ENCODE measurements at regions not wholly inside any gene's neighbourhood (a gene's known extent, or its start where the extent isn't known, plus 50 kb on each side); places are given as distances from the start of the nearest gene placed in this dataset.

DNA sequence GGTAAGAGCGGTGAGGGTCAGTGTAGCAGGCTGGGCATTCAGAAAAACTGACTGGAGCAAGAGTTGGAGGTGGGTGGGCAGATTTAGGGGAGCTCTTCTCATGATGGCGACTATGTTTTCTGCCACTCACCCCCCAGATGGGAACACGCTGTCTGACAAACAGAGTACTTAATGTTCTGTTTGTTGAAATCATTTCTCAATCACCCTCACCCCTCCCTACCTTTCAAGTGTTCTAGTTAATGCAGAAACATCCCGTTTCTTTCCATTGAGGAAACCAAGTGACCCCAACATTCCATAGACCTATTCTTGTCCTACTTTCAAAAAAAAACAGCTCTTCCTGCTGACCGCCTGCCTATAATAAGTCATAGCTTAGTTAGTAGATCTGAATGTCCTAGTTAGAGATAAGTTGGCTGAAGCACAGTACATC, 132.5 kb upstream of the NEDD9 start:
- no peak overlapping the region for H3K27ac Mint-ChIP-seq
- no peaks in the 10 kb centered on the region for H3K36me3 Mint-ChIP-seq
- H3K27me3 Mint-ChIP-seq (ENCODE audit: low read depth): no peaks in the 10 kb centered on the region; the same call in 1 of the 2 replicates
- no peak for DNase-seq (ENCODE audit: low spot score)
- no peak overlapping the region for H3K4me3 Mint-ChIP-seq
- H3K9me3 Mint-ChIP-seq: peaks cover 7% of the 10 kb centered on the region
- no peak for ATAC-seq
- ChIA-PET CTCF (interaction anchor here (1.1 kb wide), 1 partner anchor 211 kb away, joined by 3 read pairs; no protein-coding TSS in a partner anchor), POLR2A (no interaction called here)
- TF ChIP-seq NFATC4 (CRISPR knock-in tag; IDR thresholded peaks at IDR 0.05) (no peak), SMAD4 (CRISPR knock-in tag; IDR thresholded peaks at IDR 0.05) (no peak), SMAD3 (CRISPR knock-in tag; IDR thresholded peaks at IDR 0.05; ENCODE audit: borderline replicate concordance) (no peak), ETV6 (CRISPR knock-in tag; IDR thresholded peaks at IDR 0.05) (no peak), CREB1 (CRISPR knock-in tag; IDR thresholded peaks at IDR 0.05) (no peak), NFE2L1 (CRISPR knock-in tag; IDR thresholded peaks at IDR 0.05) (no peak), ZNF232 (CRISPR knock-in tag; IDR thresholded peaks at IDR 0.05) (no peak), TEAD1 (CRISPR knock-in tag; IDR thresholded peaks at IDR 0.05) (no peak), MYBL2 (CRISPR knock-in tag; IDR thresholded peaks at IDR 0.05) (no peak), HMGA2 (CRISPR knock-in tag; IDR thresholded peaks at IDR 0.05) (no peak)
- TF ChIP-seq, protein P1, sequence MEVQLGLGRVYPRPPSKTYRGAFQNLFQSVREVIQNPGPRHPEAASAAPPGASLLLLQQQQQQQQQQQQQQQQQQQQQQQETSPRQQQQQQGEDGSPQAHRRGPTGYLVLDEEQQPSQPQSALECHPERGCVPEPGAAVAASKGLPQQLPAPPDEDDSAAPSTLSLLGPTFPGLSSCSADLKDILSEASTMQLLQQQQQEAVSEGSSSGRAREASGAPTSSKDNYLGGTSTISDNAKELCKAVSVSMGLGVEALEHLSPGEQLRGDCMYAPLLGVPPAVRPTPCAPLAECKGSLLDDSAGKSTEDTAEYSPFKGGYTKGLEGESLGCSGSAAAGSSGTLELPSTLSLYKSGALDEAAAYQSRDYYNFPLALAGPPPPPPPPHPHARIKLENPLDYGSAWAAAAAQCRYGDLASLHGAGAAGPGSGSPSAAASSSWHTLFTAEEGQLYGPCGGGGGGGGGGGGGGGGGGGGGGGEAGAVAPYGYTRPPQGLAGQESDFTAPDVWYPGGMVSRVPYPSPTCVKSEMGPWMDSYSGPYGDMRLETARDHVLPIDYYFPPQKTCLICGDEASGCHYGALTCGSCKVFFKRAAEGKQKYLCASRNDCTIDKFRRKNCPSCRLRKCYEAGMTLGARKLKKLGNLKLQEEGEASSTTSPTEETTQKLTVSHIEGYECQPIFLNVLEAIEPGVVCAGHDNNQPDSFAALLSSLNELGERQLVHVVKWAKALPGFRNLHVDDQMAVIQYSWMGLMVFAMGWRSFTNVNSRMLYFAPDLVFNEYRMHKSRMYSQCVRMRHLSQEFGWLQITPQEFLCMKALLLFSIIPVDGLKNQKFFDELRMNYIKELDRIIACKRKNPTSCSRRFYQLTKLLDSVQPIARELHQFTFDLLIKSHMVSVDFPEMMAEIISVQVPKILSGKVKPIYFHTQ (CRISPR knock-in tag; IDR thresholded peaks at IDR 0.05): no peak
- TF ChIP-seq, protein P2, sequence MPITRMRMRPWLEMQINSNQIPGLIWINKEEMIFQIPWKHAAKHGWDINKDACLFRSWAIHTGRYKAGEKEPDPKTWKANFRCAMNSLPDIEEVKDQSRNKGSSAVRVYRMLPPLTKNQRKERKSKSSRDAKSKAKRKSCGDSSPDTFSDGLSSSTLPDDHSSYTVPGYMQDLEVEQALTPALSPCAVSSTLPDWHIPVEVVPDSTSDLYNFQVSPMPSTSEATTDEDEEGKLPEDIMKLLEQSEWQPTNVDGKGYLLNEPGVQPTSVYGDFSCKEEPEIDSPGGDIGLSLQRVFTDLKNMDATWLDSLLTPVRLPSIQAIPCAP (CRISPR knock-in tag; IDR thresholded peaks at IDR 0.05): no peak
- TF ChIP-seq, protein P3, sequence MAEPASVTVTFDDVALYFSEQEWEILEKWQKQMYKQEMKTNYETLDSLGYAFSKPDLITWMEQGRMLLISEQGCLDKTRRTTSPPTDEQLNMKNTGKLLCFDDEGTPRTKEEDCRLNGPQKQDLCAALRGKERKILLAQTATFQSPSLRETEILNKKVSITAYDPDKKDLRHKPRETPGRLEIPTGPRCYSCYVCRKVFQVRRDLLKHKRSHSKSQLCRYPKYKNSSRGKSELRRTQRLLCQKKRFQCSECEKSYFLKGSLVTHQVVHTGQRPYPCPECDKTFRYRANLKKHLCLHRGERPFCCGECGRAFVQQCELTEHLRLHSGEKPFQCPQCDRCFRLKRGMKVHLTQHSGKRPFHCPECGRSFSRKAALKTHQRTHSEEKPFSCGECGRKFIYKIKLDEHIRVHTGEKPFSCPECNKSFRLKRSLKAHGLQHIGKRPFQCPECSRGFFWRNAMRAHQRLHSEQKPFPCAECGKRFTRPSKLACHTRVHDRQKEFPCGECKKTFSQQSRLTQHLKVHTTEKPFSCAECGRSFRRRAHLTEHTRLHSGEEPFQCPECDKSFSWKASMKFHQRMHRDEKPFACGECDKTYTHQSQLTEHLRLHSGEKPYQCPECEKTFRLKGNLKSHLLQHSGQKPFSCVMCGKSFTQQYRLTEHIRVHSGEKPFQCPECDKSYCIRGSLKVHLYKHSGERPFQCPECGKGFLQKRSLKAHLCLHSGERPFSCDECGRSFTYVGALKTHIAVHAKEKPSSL (CRISPR knock-in tag; conservative IDR thresholded peaks at IDR 0.05): no peak
- TF ChIP-seq, protein P4, sequence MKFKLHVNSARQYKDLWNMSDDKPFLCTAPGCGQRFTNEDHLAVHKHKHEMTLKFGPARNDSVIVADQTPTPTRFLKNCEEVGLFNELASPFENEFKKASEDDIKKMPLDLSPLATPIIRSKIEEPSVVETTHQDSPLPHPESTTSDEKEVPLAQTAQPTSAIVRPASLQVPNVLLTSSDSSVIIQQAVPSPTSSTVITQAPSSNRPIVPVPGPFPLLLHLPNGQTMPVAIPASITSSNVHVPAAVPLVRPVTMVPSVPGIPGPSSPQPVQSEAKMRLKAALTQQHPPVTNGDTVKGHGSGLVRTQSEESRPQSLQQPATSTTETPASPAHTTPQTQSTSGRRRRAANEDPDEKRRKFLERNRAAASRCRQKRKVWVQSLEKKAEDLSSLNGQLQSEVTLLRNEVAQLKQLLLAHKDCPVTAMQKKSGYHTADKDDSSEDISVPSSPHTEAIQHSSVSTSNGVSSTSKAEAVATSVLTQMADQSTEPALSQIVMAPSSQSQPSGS (CRISPR knock-in tag; IDR thresholded peaks at IDR 0.05; ENCODE audit: borderline replicate concordance, low read depth): no peak
- TF ChIP-seq, protein P5, sequence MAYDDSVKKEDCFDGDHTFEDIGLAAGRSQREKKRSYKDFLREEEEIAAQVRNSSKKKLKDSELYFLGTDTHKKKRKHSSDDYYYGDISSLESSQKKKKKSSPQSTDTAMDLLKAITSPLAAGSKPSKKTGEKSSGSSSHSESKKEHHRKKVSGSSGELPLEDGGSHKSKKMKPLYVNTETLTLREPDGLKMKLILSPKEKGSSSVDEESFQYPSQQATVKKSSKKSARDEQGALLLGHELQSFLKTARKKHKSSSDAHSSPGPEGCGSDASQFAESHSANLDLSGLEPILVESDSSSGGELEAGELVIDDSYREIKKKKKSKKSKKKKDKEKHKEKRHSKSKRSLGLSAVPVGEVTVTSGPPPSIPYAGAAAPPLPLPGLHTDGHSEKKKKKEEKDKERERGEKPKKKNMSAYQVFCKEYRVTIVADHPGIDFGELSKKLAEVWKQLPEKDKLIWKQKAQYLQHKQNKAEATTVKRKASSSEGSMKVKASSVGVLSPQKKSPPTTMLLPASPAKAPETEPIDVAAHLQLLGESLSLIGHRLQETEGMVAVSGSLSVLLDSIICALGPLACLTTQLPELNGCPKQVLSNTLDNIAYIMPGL (CRISPR knock-in tag; IDR thresholded peaks at IDR 0.05): no peak
- TF ChIP-seq, protein P6, sequence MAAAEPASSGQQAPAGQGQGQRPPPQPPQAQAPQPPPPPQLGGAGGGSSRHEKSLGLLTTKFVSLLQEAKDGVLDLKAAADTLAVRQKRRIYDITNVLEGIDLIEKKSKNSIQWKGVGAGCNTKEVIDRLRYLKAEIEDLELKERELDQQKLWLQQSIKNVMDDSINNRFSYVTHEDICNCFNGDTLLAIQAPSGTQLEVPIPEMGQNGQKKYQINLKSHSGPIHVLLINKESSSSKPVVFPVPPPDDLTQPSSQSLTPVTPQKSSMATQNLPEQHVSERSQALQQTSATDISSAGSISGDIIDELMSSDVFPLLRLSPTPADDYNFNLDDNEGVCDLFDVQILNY (CRISPR knock-in tag; IDR thresholded peaks at IDR 0.05): no peak
- H3K4me1 Mint-ChIP-seq: peaks cover 9% of the 10 kb centered on the region

Data from WTC11 (cell line).